ENCODE measurements at regions not wholly inside any gene's neighbourhood (a gene's known extent, or its start where the extent isn't known, plus 50 kb on each side); places are given as distances from the start of the nearest gene placed in this dataset.

DNA sequence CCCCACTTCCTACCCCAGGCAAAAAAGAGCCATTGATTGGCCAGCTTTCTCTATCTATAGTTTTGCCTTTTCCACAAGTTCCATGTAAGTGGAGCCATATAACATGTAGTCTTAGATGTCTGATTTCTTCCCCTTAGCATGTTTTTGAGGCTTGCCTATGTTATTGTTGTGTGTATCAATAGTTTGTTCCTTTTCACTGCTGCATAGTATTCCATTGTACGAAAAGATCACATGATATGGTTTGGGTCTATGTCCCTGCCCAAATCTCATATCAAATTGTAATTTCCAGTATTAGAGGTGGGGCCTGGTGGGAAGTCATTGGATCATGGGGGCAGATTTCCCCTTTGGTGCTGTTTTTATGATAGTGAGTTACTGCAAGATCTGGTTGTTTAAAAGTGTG, 93.6 kb upstream of the RFLNA start:
- H3K27me3 ChIP-seq (ENCODE audit: control insufficient read depth, insufficient read depth, low read length) = no peaks in the 10 kb centered on the region
- no peaks in the 10 kb centered on the region for H3K36me3 ChIP-seq (ENCODE audit: control insufficient read depth, insufficient read depth, low read length)
- H3K4me3 ChIP-seq (ENCODE audit: low read depth, low read length) = no peak overlapping the region
- no peak for FAIRE-seq
- DNase-seq (ENCODE audit: low read depth) = no peak
- TF ChIP-seq, protein P1, sequence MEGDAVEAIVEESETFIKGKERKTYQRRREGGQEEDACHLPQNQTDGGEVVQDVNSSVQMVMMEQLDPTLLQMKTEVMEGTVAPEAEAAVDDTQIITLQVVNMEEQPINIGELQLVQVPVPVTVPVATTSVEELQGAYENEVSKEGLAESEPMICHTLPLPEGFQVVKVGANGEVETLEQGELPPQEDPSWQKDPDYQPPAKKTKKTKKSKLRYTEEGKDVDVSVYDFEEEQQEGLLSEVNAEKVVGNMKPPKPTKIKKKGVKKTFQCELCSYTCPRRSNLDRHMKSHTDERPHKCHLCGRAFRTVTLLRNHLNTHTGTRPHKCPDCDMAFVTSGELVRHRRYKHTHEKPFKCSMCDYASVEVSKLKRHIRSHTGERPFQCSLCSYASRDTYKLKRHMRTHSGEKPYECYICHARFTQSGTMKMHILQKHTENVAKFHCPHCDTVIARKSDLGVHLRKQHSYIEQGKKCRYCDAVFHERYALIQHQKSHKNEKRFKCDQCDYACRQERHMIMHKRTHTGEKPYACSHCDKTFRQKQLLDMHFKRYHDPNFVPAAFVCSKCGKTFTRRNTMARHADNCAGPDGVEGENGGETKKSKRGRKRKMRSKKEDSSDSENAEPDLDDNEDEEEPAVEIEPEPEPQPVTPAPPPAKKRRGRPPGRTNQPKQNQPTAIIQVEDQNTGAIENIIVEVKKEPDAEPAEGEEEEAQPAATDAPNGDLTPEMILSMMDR (IDR thresholded peaks at IDR 0.05; ENCODE audit: insufficient read depth, low read length, severe bottlenecking) = no peak

GRCh38 chr12:124203176-124203575, 91.7 kb upstream of the RFLNA start:
- Histone ChIP-seq H3K4me3 (ENCODE audit: low read depth, low read length) (no peak overlapping the region), H3K27me3 (ENCODE audit: control insufficient read depth, insufficient read depth, low read length) (no peaks in the 10 kb centered on the region), H3K36me3 (ENCODE audit: control insufficient read depth, insufficient read depth, low read length) (no peaks in the 10 kb centered on the region)
- no peak for FAIRE-seq
- no peak for DNase-seq (ENCODE audit: low read depth)
- TF ChIP-seq, protein P1 (IDR thresholded peaks at IDR 0.05; ENCODE audit: insufficient read depth, low read length, severe bottlenecking) = no peak

DNA sequence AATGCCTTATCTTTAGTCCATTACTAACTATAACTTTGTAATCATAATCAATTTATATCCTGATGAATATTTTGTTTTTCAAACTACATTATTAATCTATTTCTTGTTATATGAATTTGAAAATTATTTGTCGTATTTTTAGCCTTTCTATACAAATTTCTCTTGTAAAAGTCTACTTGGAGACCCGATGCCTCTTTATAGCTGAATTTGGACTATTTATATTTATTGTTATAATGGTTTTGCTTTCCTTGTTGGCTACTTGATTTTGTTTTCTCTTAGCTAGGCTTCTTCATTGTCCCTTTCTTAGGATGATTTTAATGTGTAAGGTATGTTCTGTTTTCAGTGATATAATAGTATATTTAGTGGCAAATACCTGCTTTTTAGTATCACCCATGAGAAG, 89.5 kb upstream of the RFLNA start:
- H3K27me3 ChIP-seq (ENCODE audit: control insufficient read depth, insufficient read depth, low read length) = no peaks in the 10 kb centered on the region
- no peak for FAIRE-seq

DNA sequence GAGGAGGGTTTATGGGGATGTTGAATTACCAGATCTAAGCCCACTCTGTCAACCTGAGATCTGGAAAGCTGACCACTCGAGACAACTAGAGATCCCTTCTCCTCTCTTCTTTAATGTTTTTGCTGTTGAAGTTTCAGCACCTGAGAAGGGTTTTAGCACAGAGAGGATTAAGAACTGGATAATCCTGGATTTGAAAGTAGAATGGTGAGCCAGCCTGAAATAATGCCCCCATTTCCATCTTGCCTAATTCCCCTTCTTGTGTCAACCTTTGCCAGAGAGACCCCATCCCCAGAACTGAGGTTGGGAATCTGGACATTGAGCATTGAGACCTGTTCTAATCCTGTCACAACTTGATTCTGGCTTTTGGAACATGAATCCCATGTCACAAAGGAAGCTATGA, 87.8 kb upstream of the RFLNA start:
- Histone ChIP-seq H3K4me3 (ENCODE audit: low read depth, low read length) (no peak overlapping the region), H3K36me3 (ENCODE audit: control insufficient read depth, insufficient read depth, low read length) (no peaks in the 10 kb centered on the region), H3K27me3 (ENCODE audit: control insufficient read depth, insufficient read depth, low read length) (no peaks in the 10 kb centered on the region)
- DNase-seq (ENCODE audit: low read depth) = no peak
- TF ChIP-seq, protein P1 (IDR thresholded peaks at IDR 0.05; ENCODE audit: insufficient read depth, low read length, severe bottlenecking) = no peak
- FAIRE-seq = peak; percentile 60

More for the DNA sequence above, 89.5 kb upstream of the RFLNA start:
- no peak overlapping the region for H3K4me3 ChIP-seq (ENCODE audit: low read depth, low read length)
- H3K36me3 ChIP-seq (ENCODE audit: control insufficient read depth, insufficient read depth, low read length) = no peaks in the 10 kb centered on the region
- DNase-seq (ENCODE audit: low read depth) = no peak
- TF ChIP-seq, protein P1 (IDR thresholded peaks at IDR 0.05; ENCODE audit: insufficient read depth, low read length, severe bottlenecking) = no peak

GRCh38 chr12:124207617-124208016, 87.3 kb upstream of the RFLNA start:
- TF ChIP-seq, protein P1 (IDR thresholded peaks at IDR 0.05; ENCODE audit: insufficient read depth, low read length, severe bottlenecking) = no peak
- H3K27me3 ChIP-seq (ENCODE audit: control insufficient read depth, insufficient read depth, low read length) = no peaks in the 10 kb centered on the region
- no peak overlapping the region for H3K4me3 ChIP-seq (ENCODE audit: low read depth, low read length)
- FAIRE-seq = peak; percentile 18
- no peak for DNase-seq (ENCODE audit: low read depth)
- H3K36me3 ChIP-seq (ENCODE audit: control insufficient read depth, insufficient read depth, low read length) = no peaks in the 10 kb centered on the region

DNA sequence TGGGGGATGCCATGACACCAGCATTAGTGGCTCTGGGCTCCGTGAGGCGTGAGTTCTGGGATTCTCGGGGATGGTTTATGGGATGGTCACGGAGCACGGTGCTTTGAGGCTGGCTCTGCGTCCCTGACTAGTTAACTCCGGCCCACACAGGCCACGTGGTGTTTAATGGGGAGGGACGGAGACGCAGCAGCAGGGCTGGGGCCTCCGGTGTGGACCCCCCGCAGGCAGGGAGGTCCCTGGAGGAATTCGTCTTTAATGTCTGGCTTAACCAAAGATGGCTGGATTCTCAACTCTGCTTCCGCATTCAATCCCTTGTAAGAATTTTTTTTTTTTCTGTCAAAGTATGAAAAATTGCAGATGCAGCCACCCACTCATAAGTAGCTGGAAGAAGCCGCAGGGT, 86.4 kb upstream of the RFLNA start:
- FAIRE-seq = no peak
- H3K27me3 ChIP-seq (ENCODE audit: control insufficient read depth, insufficient read depth, low read length) = no peaks in the 10 kb centered on the region
- no peak for DNase-seq (ENCODE audit: low read depth)

More for the DNA sequence above, 86.4 kb upstream of the RFLNA start:
- no peak overlapping the region for H3K4me3 ChIP-seq (ENCODE audit: low read depth, low read length)
- TF ChIP-seq, protein P1 (IDR thresholded peaks at IDR 0.05; ENCODE audit: insufficient read depth, low read length, severe bottlenecking) = no peak
- H3K36me3 ChIP-seq (ENCODE audit: control insufficient read depth, insufficient read depth, low read length) = no peaks in the 10 kb centered on the region

All from bronchial epithelial cell (primary cell).